NB4 (cell line): ENCODE measurements at regions not wholly inside any gene's neighbourhood (a gene's known extent, or its start where the extent isn't known, plus 50 kb on each side); places are given as distances from the start of the nearest gene placed in this dataset.

Source experiments
- DNase-seq: peaks from one replicate; pipeline ENCODE4 v3.0.0; 2010; ENCODE audit warnings: low read depth
- H3K4me3 ChIP-seq: one replicate; pipeline ENCODE4 v1.5.1; 2011; ENCODE audit warnings: mild to moderate bottlenecking, low read depth, low read length, moderate library complexity
- MYC ChIP-seq: IDR thresholded peaks from 2 replicates; pipeline ENCODE4 v1.6.1; 2011; ENCODE audit warnings: low read depth, low read length
- POLR2A ChIP-seq: IDR thresholded peaks from 2 replicates; pipeline ENCODE4 v1.6.1; 2011; ENCODE audit warnings: mild to moderate bottlenecking; ENCODE audit not compliant: insufficient read length; ENCODE audit errors: extremely low read depth
- TF ChIP-seq, protein P1 (sequence below): IDR thresholded peaks from one replicate; pipeline ENCODE4 v1.5.1; 2012; ENCODE audit warnings: low read depth, low read length
- TF ChIP-seq, protein P2 (sequence below): IDR thresholded peaks from 2 replicates; pipeline ENCODE4 v1.6.1; 2011; ENCODE audit warnings: low read depth, low read length

DNA sequence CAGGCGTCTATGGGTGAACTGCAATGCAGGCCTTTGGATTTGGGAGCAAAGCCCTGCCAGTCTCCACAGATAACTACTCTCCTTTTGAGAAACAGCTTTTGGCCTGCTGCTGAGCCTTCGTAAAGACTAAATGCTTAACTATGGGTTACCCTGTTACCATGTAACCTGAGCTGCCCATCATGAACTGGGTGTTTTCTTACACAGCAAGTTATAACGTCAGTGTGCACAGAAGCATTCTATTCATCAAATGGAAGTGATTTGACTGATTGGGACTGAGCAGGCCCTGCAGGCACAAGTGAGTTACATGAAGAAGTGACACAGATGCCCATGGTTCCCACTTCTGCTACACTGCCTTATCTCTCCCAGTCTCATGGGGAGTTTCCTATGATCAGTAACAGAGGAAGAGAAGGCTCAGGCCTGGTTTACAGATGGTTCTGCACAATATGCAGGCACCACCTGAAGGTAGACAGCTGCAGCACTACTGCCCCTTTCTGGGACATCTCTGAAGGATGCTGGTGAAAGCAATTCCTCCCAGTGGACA, 319.1 kb downstream of the CD83 start:
- TF ChIP-seq MYC (no peak), POLR2A (no peak)
- TF ChIP-seq, protein P1, sequence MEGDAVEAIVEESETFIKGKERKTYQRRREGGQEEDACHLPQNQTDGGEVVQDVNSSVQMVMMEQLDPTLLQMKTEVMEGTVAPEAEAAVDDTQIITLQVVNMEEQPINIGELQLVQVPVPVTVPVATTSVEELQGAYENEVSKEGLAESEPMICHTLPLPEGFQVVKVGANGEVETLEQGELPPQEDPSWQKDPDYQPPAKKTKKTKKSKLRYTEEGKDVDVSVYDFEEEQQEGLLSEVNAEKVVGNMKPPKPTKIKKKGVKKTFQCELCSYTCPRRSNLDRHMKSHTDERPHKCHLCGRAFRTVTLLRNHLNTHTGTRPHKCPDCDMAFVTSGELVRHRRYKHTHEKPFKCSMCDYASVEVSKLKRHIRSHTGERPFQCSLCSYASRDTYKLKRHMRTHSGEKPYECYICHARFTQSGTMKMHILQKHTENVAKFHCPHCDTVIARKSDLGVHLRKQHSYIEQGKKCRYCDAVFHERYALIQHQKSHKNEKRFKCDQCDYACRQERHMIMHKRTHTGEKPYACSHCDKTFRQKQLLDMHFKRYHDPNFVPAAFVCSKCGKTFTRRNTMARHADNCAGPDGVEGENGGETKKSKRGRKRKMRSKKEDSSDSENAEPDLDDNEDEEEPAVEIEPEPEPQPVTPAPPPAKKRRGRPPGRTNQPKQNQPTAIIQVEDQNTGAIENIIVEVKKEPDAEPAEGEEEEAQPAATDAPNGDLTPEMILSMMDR = no peak
- TF ChIP-seq, protein P2, sequence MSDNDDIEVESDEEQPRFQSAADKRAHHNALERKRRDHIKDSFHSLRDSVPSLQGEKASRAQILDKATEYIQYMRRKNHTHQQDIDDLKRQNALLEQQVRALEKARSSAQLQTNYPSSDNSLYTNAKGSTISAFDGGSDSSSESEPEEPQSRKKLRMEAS = no peak
- no peak for DNase-seq
- no peak overlapping the region for H3K4me3 ChIP-seq

DNA sequence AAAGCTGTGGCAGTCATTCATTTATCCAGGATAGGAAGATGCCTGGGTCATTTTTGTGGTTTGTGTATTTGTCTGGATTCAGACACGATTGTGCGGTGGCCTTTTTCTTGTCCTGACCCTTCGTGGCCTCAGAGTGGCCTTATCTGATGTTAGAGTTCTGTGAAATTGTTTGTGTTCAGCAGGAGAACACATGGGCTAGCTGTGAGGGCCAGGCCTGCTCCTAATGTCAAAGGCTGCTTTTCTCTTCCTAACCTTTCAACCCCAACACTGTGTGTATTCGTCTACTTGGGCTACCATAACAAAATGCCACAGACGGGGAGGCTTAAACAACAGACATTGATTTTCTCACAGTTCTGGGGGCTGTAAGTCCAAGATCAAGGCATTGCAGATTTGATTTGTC, 321.8 kb downstream of the CD83 start:
- no peak for DNase-seq
- TF ChIP-seq, protein P1 = no peak
- TF ChIP-seq, protein P2 = no peak
- no peak for TF ChIP-seq POLR2A
- no peak for TF ChIP-seq MYC
- no peak overlapping the region for H3K4me3 ChIP-seq

GRCh38 chr6:14440215-14440910, 322.8 kb downstream of the CD83 start:
- H3K4me3 ChIP-seq = no peak overlapping the region
- no peak for DNase-seq
- TF ChIP-seq, protein P2 = no peak
- TF ChIP-seq, protein P1 = no peak
- TF ChIP-seq MYC = no peak
- no peak for TF ChIP-seq POLR2A

GRCh38 chr6:14440940-14441781, 323.6 kb downstream of the CD83 start:
- no peak overlapping the region for H3K4me3 ChIP-seq
- no peak for DNase-seq
- TF ChIP-seq, protein P2 = no peak
- TF ChIP-seq POLR2A (no peak), MYC (no peak)
- TF ChIP-seq, protein P1 = no peak

GRCh38 chr6:14442242-14442641, 324.7 kb downstream of the CD83 start:
- DNase-seq = peak; percentile 84
- H3K4me3 ChIP-seq = no peak overlapping the region
- TF ChIP-seq MYC (peak; percentile 78), POLR2A (no peak)
- TF ChIP-seq, protein P2 = peak; percentile 80
- TF ChIP-seq, protein P1 = no peak
